ENCODE measurements at regions not wholly inside any gene's neighbourhood (a gene's known extent, or its start where the extent isn't known, plus 50 kb on each side); places are given as distances from the start of the nearest gene placed in this dataset.
"Not testable (repeated sequence)": the region's sequence is repeated elsewhere in the genome, so short reads cannot be mapped to it uniquely, and the experiment has no call there.

DNA sequence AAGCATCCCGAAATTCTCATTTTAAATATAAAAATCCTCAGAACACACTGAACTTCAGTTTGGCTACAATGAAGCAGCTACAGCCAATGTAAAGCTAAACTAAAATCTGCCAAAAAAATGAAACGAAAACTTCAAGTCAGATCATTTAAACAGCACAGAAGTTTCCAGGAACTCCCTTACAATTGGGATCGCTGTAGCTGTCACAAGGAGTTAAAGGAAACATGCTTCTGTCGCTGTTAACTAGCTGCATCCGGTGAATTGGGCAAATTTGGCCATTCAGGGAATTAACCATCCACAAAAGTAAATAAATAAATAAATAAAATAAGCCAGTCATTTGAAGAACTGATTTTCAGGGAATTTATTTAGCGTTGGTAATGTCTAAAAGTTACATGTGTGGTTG is 77.0 kb upstream of the PEG3 start:
- Histone ChIP-seq H3K9ac (ENCODE audit: low read length) (no peak overlapping the region), H3K9me3 (ENCODE audit: low read length) (no peaks in the 10 kb centered on the region), H4K20me1 (ENCODE audit: insufficient read depth, low read depth, low read length) (no peaks in the 10 kb centered on the region), H3K4me1 (ENCODE audit: low read length) (no peaks in the 10 kb centered on the region), H2AFZ (ENCODE audit: low read length) (no peak overlapping the region), H3K4me2 (ENCODE audit: low read depth, low read length, poor library complexity, severe bottlenecking) (no peak overlapping the region), H3K4me3 (ENCODE audit: low read length) (no peak overlapping the region), H3K9me2 (replicated peaks; ENCODE audit: insufficient read depth, low read length) (no peaks in the 10 kb centered on the region), H3K79me2 (ENCODE audit: low read length) (no peaks in the 10 kb centered on the region), H3K27me3 (ENCODE audit: low read length) (no peaks in the 10 kb centered on the region), H3K36me3 (ENCODE audit: insufficient read depth, low read length) (no peaks in the 10 kb centered on the region), H3K27ac (ENCODE audit: low read length) (no peak overlapping the region)
- DNase-seq: no peak

DNA sequence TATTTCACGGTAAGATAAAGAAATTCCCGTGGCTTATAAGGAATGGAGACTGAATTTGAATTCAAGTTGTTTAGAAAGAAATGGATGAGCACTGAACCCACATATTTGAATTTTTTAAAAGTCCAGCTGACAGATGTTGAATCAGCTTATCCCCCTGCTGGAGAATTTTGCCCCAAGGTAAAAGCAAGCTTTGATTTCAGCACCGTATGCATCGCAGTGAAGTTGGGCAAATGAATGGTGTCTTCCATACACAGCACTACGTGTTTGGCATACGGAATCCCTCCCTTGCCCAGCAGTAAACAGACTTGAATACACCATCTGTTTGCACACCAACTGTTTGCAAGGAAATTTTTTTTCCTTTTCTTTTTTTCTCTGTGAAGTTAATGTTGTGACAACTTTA is 77.5 kb upstream of the PEG3 start:
- H3K9me3 ChIP-seq (ENCODE audit: low read length): no peaks in the 10 kb centered on the region
- H3K27me3 ChIP-seq (ENCODE audit: low read length): no peaks in the 10 kb centered on the region
- no peak overlapping the region for H2AFZ ChIP-seq (ENCODE audit: low read length)
- no peaks in the 10 kb centered on the region for H3K79me2 ChIP-seq (ENCODE audit: low read length)
- no peak overlapping the region for H3K4me3 ChIP-seq (ENCODE audit: low read length)
- no peaks in the 10 kb centered on the region for H3K9me2 ChIP-seq (replicated peaks; ENCODE audit: insufficient read depth, low read length)
- H3K4me2 ChIP-seq (ENCODE audit: low read depth, low read length, poor library complexity, severe bottlenecking): no peak overlapping the region
- no peak overlapping the region for H3K9ac ChIP-seq (ENCODE audit: low read length)
- no peak overlapping the region for H3K27ac ChIP-seq (ENCODE audit: low read length)
- no peak for DNase-seq
- H3K4me1 ChIP-seq (ENCODE audit: low read length): no peaks in the 10 kb centered on the region
- no peaks in the 10 kb centered on the region for H4K20me1 ChIP-seq (ENCODE audit: insufficient read depth, low read depth, low read length)
- no peaks in the 10 kb centered on the region for H3K36me3 ChIP-seq (ENCODE audit: insufficient read depth, low read length)

DNA sequence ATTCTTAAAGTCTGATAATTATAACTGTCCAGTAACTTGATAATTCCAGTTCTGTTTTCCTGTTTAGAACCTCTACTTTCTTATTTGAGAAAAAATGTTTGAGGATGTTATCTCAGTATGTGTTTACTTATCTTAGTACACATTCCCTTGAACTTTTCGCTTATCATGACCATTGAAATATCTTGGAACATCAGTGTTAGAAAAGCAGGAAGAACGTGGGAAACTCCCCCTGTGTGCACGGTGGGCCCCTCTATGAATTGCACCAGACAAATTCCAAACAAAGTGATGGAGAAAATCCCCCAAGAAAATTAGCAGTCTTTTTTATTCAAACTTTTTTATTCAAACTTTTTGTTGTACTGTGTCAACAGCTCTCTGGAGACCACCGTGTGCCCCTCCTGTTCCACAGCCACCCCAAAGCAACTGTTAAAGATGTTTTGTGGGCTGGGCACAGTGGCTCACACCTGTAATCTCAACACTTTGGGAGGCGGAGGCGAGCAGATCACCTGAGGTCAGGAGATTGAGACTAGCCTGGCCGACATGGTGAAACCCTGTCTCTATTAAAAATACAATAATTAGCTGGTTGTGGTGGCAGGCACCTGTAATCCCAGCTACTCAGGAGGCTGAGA is 78.3 kb upstream of the PEG3 start:
- Histone ChIP-seq H3K4me2 (ENCODE audit: low read depth, low read length, poor library complexity, severe bottlenecking) (no peak overlapping the region), H3K27me3 (ENCODE audit: low read length) (no peaks in the 10 kb centered on the region), H3K9ac (ENCODE audit: low read length) (no peak overlapping the region), H3K79me2 (ENCODE audit: low read length) (no peaks in the 10 kb centered on the region), H4K20me1 (ENCODE audit: insufficient read depth, low read depth, low read length) (no peaks in the 10 kb centered on the region), H3K4me1 (ENCODE audit: low read length) (no peaks in the 10 kb centered on the region), H3K9me3 (ENCODE audit: low read length) (no peaks in the 10 kb centered on the region), H2AFZ (ENCODE audit: low read length) (no peak overlapping the region), H3K36me3 (ENCODE audit: insufficient read depth, low read length) (no peaks in the 10 kb centered on the region), H3K9me2 (replicated peaks; ENCODE audit: insufficient read depth, low read length) (no peaks in the 10 kb centered on the region), H3K27ac (ENCODE audit: low read length) (no peak overlapping the region), H3K4me3 (ENCODE audit: low read length) (no peak overlapping the region)
- no peak for DNase-seq

DNA sequence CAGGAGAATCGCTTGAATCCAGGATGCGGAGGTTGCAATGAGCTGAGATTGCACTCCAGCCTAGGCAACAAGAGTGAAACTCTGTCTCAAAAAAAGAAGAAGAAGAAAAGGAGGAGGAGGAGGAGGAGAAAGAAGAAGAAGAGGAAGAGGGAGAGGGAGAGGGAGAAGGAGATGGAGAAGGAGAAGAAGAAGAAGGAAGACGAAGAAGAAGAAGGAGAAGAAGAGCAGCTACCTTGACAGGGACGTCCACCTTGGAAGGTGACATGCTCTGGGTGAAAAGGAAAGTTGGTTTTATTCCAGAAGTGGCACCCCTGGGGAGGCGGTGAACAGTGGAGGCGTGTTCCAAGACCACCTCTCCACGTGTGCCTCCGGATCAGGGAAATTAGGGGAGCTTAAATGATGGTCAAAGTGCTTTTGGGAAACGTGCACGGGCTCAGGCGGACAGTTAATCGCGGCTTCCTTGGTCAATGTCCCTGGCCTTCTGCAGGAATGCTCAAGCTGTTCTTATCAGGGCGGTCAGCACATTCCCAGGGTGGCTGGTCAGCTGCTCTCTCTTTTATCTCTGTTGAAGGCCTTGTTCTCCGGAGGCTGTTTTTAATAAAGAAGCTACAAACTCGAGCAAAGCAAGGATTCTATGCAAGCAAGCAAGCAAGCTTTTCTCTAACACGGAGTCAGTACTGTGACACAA is 78.9 kb upstream of the PEG3 start:
- Histone ChIP-seq H3K4me2 (ENCODE audit: low read depth, low read length, poor library complexity, severe bottlenecking) (no peak overlapping the region), H2AFZ (ENCODE audit: low read length) (no peak overlapping the region), H4K20me1 (ENCODE audit: insufficient read depth, low read depth, low read length) (no peaks in the 10 kb centered on the region), H3K4me1 (ENCODE audit: low read length) (no peaks in the 10 kb centered on the region), H3K36me3 (ENCODE audit: insufficient read depth, low read length) (no peaks in the 10 kb centered on the region), H3K9me3 (ENCODE audit: low read length) (no peaks in the 10 kb centered on the region), H3K79me2 (ENCODE audit: low read length) (no peaks in the 10 kb centered on the region), H3K27me3 (ENCODE audit: low read length) (no peaks in the 10 kb centered on the region), H3K27ac (ENCODE audit: low read length) (no peak overlapping the region), H3K4me3 (ENCODE audit: low read length) (no peak overlapping the region), H3K9ac (ENCODE audit: low read length) (no peak overlapping the region), H3K9me2 (replicated peaks; ENCODE audit: insufficient read depth, low read length) (no peaks in the 10 kb centered on the region)
- no peak for DNase-seq

DNA sequence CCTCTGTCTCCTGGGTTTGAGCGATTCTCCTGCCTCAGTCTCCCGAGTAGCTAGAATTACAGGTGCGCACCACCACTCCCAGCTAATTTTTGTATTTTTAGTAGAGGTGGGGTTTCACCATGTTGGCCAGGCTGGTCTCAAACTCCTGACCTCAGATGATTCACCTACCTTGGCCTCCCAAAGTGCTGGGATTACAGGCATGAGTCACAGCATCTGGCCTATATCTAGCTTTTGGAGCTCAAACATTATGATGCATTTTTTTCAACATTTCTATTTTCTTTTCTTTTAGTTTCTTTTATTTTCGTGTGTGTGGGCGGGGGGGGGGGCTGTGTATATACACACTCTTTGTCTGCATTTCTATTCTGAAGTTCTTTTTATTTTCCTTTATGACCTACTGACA is 85.6 kb upstream of the PEG3 start:
- not testable (repeated sequence) for H3K9ac ChIP-seq (ENCODE audit: low read length); H4K20me1 ChIP-seq (ENCODE audit: insufficient read depth, low read depth, low read length); H3K4me1 ChIP-seq (ENCODE audit: low read length); H3K27me3 ChIP-seq (ENCODE audit: low read length); H3K9me2 ChIP-seq (replicated peaks; ENCODE audit: insufficient read depth, low read length); H3K79me2 ChIP-seq (ENCODE audit: low read length); DNase-seq; H3K4me3 ChIP-seq (ENCODE audit: low read length); H2AFZ ChIP-seq (ENCODE audit: low read length); H3K27ac ChIP-seq (ENCODE audit: low read length); H3K4me2 ChIP-seq (ENCODE audit: low read depth, low read length, poor library complexity, severe bottlenecking); H3K36me3 ChIP-seq (ENCODE audit: insufficient read depth, low read length); H3K9me3 ChIP-seq (ENCODE audit: low read length)

DNA sequence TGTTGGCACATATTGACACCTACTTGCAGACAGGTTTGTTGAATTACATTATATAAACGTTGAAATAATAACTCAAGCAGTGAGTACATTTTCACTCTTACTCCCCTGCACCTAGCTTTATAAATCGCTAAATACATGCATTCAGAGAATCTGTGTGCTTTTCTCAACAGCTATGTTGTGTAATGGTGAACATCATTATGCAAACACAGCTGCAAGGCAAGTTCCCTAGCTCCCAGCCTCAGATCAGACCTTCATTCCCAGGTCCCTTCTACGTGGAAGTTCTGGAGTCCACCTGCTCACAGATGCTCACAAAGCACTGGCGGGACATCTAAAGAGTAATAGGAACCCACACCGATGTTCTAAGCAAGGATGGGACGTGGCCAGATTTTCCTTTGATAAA is 86.8 kb upstream of the PEG3 start:
- Histone ChIP-seq H3K9ac (ENCODE audit: low read length) (no peak overlapping the region), H3K79me2 (ENCODE audit: low read length) (no peaks in the 10 kb centered on the region)

DNA sequence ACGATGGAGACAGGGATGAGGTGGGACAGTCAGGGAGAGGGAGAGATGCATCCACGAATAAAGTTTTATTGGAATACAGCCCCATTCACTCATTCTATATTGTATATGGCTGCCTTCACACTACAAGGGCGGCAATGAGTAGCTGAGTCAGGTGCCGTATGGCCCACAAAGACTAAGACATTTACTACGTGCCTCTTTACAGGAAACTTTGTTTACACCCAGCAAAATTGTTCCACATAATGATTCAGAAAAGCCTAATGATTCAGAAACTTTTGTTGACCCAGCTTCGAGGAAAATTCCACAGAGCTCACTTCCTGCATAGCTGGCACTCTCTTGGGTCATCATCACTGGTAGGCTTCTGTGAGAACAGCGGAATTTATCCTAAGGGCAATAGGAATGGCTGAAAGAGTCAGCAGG is 87.3 kb upstream of the PEG3 start:
- Histone ChIP-seq H3K36me3 (ENCODE audit: insufficient read depth, low read length) (no peaks in the 10 kb centered on the region), H3K4me3 (ENCODE audit: low read length) (no peak overlapping the region), H4K20me1 (ENCODE audit: insufficient read depth, low read depth, low read length) (no peaks in the 10 kb centered on the region), H2AFZ (ENCODE audit: low read length) (no peak overlapping the region), H3K79me2 (ENCODE audit: low read length) (no peaks in the 10 kb centered on the region), H3K4me1 (ENCODE audit: low read length) (no peaks in the 10 kb centered on the region), H3K9me3 (ENCODE audit: low read length) (peaks cover 4% of the 10 kb centered on the region; the same call in 1 of the 2 replicates), H3K9ac (ENCODE audit: low read length) (no peak overlapping the region), H3K9me2 (replicated peaks; ENCODE audit: insufficient read depth, low read length) (no peaks in the 10 kb centered on the region), H3K27ac (ENCODE audit: low read length) (no peak overlapping the region), H3K4me2 (ENCODE audit: low read depth, low read length, poor library complexity, severe bottlenecking) (no peak overlapping the region), H3K27me3 (ENCODE audit: low read length) (no peaks in the 10 kb centered on the region)
- no peak for DNase-seq

More for the DNA sequence above, 86.8 kb upstream of the PEG3 start:
- Histone ChIP-seq H3K4me3 (ENCODE audit: low read length) (no peak overlapping the region), H3K9me3 (ENCODE audit: low read length) (peaks cover 4% of the 10 kb centered on the region; the same call in 1 of the 2 replicates), H3K36me3 (ENCODE audit: insufficient read depth, low read length) (no peaks in the 10 kb centered on the region), H3K9me2 (replicated peaks; ENCODE audit: insufficient read depth, low read length) (no peaks in the 10 kb centered on the region), H3K4me1 (ENCODE audit: low read length) (no peaks in the 10 kb centered on the region), H3K27me3 (ENCODE audit: low read length) (no peaks in the 10 kb centered on the region), H3K4me2 (ENCODE audit: low read depth, low read length, poor library complexity, severe bottlenecking) (no peak overlapping the region), H2AFZ (ENCODE audit: low read length) (no peak overlapping the region), H3K27ac (ENCODE audit: low read length) (no peak overlapping the region), H4K20me1 (ENCODE audit: insufficient read depth, low read depth, low read length) (no peaks in the 10 kb centered on the region)
- no peak for DNase-seq

DNA sequence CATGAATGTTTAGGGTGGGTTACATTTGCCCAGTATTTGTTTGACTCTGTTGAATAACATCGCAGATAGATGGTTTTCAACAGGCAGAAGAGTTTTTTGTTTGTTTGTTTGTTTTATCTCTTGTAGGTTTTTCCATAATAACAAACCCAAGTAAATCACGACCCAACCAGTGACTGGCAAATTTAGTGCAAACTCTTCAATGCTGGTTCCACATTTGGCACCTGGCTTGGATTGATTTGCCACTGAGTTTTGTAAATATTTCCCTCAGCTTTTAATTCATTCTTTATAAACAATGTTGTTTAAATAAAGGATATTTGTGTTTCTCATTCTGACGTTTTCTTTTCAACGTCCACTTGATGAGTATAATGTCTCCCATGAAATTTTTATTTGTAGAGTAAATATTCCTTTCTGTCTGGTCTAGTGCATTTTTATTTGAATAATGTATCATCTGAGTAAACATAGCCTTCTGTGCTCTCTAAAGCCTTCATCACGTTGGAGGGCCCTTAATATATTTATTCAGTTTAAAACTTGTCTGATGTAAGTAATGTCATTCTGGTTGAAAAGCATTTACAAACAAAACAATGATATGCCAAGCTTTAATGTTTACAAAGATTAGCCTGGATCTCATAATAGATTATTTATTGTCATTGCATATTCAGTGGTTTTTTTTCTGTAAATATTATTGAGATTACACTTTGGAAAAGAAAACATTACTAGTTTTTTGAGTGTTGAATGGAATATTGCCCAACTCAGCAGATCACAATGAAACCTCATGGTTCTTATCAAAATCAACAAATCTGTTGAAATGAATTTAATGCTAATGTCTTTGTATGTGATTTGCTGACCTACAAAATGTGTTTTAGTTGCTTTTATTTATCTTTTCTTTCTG is 90.4 kb upstream of the PEG3 start:
- Histone ChIP-seq H3K9me2 (replicated peaks; ENCODE audit: insufficient read depth, low read length) (no peaks in the 10 kb centered on the region), H2AFZ (ENCODE audit: low read length) (no peak overlapping the region), H3K4me2 (ENCODE audit: low read depth, low read length, poor library complexity, severe bottlenecking) (no peak overlapping the region), H3K4me1 (ENCODE audit: low read length) (no peaks in the 10 kb centered on the region), H3K36me3 (ENCODE audit: insufficient read depth, low read length) (no peaks in the 10 kb centered on the region), H3K9me3 (ENCODE audit: low read length) (peaks cover 4% of the 10 kb centered on the region; the same call in 1 of the 2 replicates), H4K20me1 (ENCODE audit: insufficient read depth, low read depth, low read length) (no peaks in the 10 kb centered on the region), H3K27me3 (ENCODE audit: low read length) (no peaks in the 10 kb centered on the region), H3K27ac (ENCODE audit: low read length) (no peak overlapping the region), H3K4me3 (ENCODE audit: low read length) (no peak overlapping the region), H3K79me2 (ENCODE audit: low read length) (no peaks in the 10 kb centered on the region), H3K9ac (ENCODE audit: low read length) (no peak overlapping the region)
- DNase-seq: no peak
